Parathyroid adenoma (tissue), 2 donors: ENCODE measurements at regions not wholly inside any gene's neighbourhood (a gene's known extent, or its start where the extent isn't known, plus 50 kb on each side); places are given as distances from the start of the nearest gene placed in this dataset.

Source experiments
- H2AFZ ChIP-seq: fragments of 300-600 bp; sonication (generic); one replicate; pipeline ENCODE4 v1.7.0; 2017; ENCODE audit warnings: antibody characterized with exemption, mild to moderate bottlenecking
- H3K27ac ChIP-seq: fragments of 300-600 bp; sonication (generic); one replicate; pipeline ENCODE4 v1.7.0; 2017
- H3K27me3 ChIP-seq: fragments of 300-600 bp; sonication (generic); one replicate; pipeline ENCODE4 v1.7.0; 2017; ENCODE audit warnings: low read length; ENCODE audit not compliant: control insufficient read depth, insufficient read depth
- H3K36me3 ChIP-seq: fragments of 300-600 bp; sonication (generic); one replicate; pipeline ENCODE4 v1.7.0; 2017; ENCODE audit warnings: low read length; ENCODE audit not compliant: control insufficient read depth, insufficient read depth
- H3K4me1 ChIP-seq: fragments of 300-600 bp; sonication (generic); one replicate; pipeline ENCODE4 v1.7.0; 2017; ENCODE audit warnings: control low read depth
- H3K4me2 ChIP-seq: fragments of 300-600 bp; sonication (generic); one replicate; pipeline ENCODE4 v1.7.0; 2017; ENCODE audit warnings: low read length
- H3K4me3 ChIP-seq: fragments of 300-600 bp; sonication (generic); one replicate; pipeline ENCODE4 v1.7.0; 2017; ENCODE audit warnings: low read depth, low read length
- H3K79me2 ChIP-seq: fragments of 300-600 bp; sonication (generic); one replicate; pipeline ENCODE4 v1.7.0; 2017; ENCODE audit warnings: control low read depth
- H3K9ac ChIP-seq: fragments of 300-600 bp; sonication (generic); one replicate; pipeline ENCODE4 v1.7.0; 2017; ENCODE audit warnings: mild to moderate bottlenecking
- H3K9me3 ChIP-seq: fragments of 300-600 bp; sonication (generic); one replicate; pipeline ENCODE4 v1.7.0; 2017; ENCODE audit warnings: low read length; ENCODE audit not compliant: control insufficient read depth
- TF ChIP-seq, protein P1 (sequence below): fragments of 300-600 bp; sonication (generic); IDR thresholded peaks from one replicate; pipeline ENCODE4 v1.7.0; 2017; ENCODE audit warnings: antibody characterized with exemption, mild to moderate bottlenecking
- donor health status: primary hyperparathyroidism.

DNA sequence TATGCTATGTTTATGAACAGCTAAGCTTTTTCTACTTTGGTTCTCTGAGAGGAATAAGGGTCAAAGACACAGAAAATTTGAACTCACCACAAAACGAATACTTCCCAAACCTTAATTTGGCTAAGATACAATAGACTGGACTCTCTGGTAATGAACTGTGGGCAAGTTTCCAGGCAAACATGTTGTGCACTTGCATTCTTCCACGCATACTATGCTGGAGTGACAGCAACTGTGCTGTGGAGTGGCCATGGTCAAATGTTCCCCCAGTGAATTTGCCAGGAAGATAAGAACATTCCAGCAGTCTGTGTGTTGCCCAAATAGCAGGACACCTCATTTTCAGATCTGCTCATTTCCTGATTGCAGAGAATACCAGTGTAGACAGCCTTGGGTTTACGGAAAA lies 275.3 kb upstream of the IL12B start:
- Histone ChIP-seq H3K36me3 (no peaks in the 10 kb centered on the region), H3K9ac (no peak overlapping the region), H3K79me2 (no peaks in the 10 kb centered on the region), H3K4me1 (no peaks in the 10 kb centered on the region), H2AFZ (no peak overlapping the region), H3K4me2 (no peak overlapping the region), H3K4me3 (no peak overlapping the region), H3K9me3 (no peaks in the 10 kb centered on the region), H3K27ac (no peak overlapping the region), H3K27me3 (no peaks in the 10 kb centered on the region)
- TF ChIP-seq, protein P1, sequence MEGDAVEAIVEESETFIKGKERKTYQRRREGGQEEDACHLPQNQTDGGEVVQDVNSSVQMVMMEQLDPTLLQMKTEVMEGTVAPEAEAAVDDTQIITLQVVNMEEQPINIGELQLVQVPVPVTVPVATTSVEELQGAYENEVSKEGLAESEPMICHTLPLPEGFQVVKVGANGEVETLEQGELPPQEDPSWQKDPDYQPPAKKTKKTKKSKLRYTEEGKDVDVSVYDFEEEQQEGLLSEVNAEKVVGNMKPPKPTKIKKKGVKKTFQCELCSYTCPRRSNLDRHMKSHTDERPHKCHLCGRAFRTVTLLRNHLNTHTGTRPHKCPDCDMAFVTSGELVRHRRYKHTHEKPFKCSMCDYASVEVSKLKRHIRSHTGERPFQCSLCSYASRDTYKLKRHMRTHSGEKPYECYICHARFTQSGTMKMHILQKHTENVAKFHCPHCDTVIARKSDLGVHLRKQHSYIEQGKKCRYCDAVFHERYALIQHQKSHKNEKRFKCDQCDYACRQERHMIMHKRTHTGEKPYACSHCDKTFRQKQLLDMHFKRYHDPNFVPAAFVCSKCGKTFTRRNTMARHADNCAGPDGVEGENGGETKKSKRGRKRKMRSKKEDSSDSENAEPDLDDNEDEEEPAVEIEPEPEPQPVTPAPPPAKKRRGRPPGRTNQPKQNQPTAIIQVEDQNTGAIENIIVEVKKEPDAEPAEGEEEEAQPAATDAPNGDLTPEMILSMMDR = no peak

DNA sequence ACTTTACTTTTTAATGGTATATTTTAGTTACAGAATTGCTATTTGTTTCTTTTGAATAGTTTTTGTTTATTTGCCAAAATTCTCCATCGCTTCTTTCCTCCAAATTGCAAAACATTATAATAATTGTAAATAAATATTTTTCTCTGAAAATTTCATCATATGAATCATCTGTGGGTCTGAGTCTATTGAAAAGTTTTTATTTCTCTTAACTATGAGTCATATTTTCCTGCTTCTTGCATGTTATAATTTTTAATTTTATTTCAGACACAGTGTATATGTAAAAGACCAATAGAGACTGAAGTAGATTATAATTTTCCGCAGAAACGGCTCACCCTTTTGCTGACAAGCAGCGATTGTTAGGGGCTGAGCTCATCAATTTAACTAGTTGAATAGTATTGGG lies 279.1 kb upstream of the IL12B start:
- no peaks in the 10 kb centered on the region for H3K4me1 ChIP-seq
- H3K4me3 ChIP-seq = no peak overlapping the region

DNA sequence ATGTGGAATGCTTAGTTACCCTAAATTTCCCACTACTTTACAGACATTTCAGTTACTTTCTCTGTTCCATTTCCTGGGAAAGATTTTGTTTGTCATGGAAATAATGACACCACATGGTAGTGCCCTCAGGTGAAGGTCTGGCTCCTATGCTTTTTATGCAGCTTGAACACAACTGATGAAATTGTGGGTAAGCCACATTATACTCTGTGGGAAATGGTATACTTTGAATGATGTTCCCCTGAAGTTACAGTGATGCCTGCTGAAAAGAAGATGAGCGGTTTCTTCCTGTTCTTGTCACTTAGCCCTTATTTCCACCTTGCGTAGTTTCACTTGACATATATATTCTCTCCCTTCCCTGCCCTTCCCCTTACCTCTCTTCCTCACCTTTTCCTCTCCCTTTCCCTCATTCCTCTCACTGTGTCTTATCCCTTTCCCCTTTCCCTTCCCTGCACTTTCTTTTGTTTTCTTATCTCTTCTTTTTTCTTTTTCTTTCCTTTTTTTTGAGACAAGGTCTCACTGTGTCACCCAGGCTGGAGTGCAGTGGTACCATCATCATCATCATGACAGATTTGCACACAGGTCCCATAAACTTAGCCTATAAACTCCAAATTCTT lies 280.8 kb upstream of the IL12B start:
- Histone ChIP-seq H3K79me2 (no peaks in the 10 kb centered on the region), H3K27me3 (no peaks in the 10 kb centered on the region), H3K4me3 (no peak overlapping the region), H3K36me3 (no peaks in the 10 kb centered on the region), H3K27ac (no peak overlapping the region), H2AFZ (no peak overlapping the region), H3K4me1 (no peaks in the 10 kb centered on the region), H3K9me3 (no peaks in the 10 kb centered on the region), H3K9ac (no peak overlapping the region), H3K4me2 (no peak overlapping the region)
- TF ChIP-seq, protein P1 = no peak

More for the DNA sequence above, 279.1 kb upstream of the IL12B start:
- no peak overlapping the region for H3K4me2 ChIP-seq
- no peaks in the 10 kb centered on the region for H3K79me2 ChIP-seq
- TF ChIP-seq, protein P1 = no peak
- no peaks in the 10 kb centered on the region for H3K9me3 ChIP-seq
- no peak overlapping the region for H3K27ac ChIP-seq
- no peak overlapping the region for H2AFZ ChIP-seq
- no peaks in the 10 kb centered on the region for H3K36me3 ChIP-seq
- no peak overlapping the region for H3K9ac ChIP-seq
- no peaks in the 10 kb centered on the region for H3K27me3 ChIP-seq

DNA sequence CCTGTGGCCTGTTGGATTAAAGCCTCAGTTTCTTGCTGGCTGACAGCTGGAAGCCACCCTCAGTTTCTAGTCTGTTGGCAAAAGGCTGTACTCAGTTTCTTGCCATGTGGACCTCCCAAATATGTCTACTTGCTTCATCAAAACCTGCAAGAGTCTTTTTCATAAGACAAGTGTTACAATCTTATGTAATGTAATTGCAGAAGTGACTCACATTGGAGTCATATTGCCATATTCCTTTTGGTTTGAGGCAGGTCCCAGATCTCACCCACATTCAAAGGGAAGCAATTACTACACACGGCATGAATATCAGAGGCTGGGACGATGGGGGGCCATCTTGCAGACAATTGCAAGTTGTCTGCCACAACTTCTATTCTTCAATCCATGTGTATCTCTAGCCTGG lies 286.7 kb upstream of the IL12B start:
- H3K79me2 ChIP-seq = no peaks in the 10 kb centered on the region
- H3K4me3 ChIP-seq = no peak overlapping the region
- no peak overlapping the region for H3K27ac ChIP-seq
- H3K9ac ChIP-seq = no peak overlapping the region
- no peaks in the 10 kb centered on the region for H3K36me3 ChIP-seq
- TF ChIP-seq, protein P1 = no peak
- H3K4me1 ChIP-seq = no peaks in the 10 kb centered on the region
- H3K27me3 ChIP-seq = no peaks in the 10 kb centered on the region
- H3K4me2 ChIP-seq = no peak overlapping the region
- no peak overlapping the region for H2AFZ ChIP-seq
- H3K9me3 ChIP-seq = no peaks in the 10 kb centered on the region

DNA sequence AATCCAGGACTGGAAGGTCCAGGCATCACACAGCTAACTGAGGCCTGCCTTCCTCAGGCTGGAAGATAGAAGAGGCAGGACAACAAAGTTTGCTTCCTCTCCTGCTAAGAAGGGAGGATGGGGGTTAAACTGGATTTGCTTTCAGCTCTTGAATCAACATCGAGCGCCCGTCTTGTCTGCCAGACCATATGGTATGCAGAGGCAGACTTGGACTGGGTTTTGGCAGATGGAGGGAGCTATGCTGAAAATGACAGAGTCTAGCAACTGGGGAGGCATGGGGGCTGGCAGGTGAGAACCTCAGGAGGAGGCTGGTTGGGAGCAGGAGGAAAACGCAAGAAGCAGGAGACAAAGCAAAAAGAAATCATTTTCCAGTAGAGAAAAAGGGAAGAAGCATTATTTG lies 289.5 kb upstream of the IL12B start:
- Histone ChIP-seq H3K79me2 (no peaks in the 10 kb centered on the region), H2AFZ (no peak overlapping the region), H3K9me3 (no peaks in the 10 kb centered on the region), H3K9ac (no peak overlapping the region), H3K4me2 (no peak overlapping the region), H3K4me1 (no peaks in the 10 kb centered on the region), H3K36me3 (no peaks in the 10 kb centered on the region), H3K27ac (no peak overlapping the region), H3K4me3 (no peak overlapping the region), H3K27me3 (no peaks in the 10 kb centered on the region)
- TF ChIP-seq, protein P1 = no peak
